HL-60 (cell line): ENCODE measurements at regions not wholly inside any gene's neighbourhood (a gene's known extent, or its start where the extent isn't known, plus 50 kb on each side); places are given as distances from the start of the nearest gene placed in this dataset.

ENCODE experiments used
- POLR2AphosphoS5 ChIP-seq: IDR thresholded peaks from 2 replicates; pipeline ENCODE4 v1.6.1; 2012; ENCODE audit warnings: low read depth
- REST ChIP-seq: IDR thresholded peaks from 2 replicates; pipeline ENCODE4 v1.6.1; 2012; ENCODE audit warnings: low read depth; ENCODE audit not compliant: insufficient replicate concordance
- TF ChIP-seq, protein P1 (sequence below): IDR thresholded peaks from one replicate; pipeline ENCODE4 v1.5.1; 2011; ENCODE audit warnings: low read length, control low read depth, inconsistent platforms; ENCODE audit not compliant: insufficient read depth

GRCh38 chr7:20839987-20840386 lies 53.3 kb upstream of the SP8 start:
- TF ChIP-seq POLR2AphosphoS5 (no peak), REST (no peak)
- TF ChIP-seq, protein P1, sequence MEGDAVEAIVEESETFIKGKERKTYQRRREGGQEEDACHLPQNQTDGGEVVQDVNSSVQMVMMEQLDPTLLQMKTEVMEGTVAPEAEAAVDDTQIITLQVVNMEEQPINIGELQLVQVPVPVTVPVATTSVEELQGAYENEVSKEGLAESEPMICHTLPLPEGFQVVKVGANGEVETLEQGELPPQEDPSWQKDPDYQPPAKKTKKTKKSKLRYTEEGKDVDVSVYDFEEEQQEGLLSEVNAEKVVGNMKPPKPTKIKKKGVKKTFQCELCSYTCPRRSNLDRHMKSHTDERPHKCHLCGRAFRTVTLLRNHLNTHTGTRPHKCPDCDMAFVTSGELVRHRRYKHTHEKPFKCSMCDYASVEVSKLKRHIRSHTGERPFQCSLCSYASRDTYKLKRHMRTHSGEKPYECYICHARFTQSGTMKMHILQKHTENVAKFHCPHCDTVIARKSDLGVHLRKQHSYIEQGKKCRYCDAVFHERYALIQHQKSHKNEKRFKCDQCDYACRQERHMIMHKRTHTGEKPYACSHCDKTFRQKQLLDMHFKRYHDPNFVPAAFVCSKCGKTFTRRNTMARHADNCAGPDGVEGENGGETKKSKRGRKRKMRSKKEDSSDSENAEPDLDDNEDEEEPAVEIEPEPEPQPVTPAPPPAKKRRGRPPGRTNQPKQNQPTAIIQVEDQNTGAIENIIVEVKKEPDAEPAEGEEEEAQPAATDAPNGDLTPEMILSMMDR: no peak
